Esophagus (tissue), 2 donors: ENCODE measurements at regions not wholly inside any gene's neighbourhood (a gene's known extent, or its start where the extent isn't known, plus 50 kb on each side); places are given as distances from the start of the nearest gene placed in this dataset.

Experiments
- H3K27ac ChIP-seq, 2 donors: one replicate each; pipeline ENCODE4 v1.5.1; 2013; ENCODE audit warnings: low read depth in 2 of 2, mild to moderate bottlenecking in 2 of 2, inconsistent platforms in 1 of 2, low read length in 1 of 2, moderate library complexity in 1 of 2
- H3K27me3 ChIP-seq, 2 donors: one replicate each; pipeline ENCODE4 v1.6.1; 2013; ENCODE audit warnings: low read length in 2 of 2, control low read depth in 1 of 2, mild to moderate bottlenecking in 1 of 2; ENCODE audit not compliant: insufficient read depth in 2 of 2, control insufficient read depth in 1 of 2
- H3K36me3 ChIP-seq, 2 donors: one replicate each; pipeline ENCODE4 v1.6.1; 2013; ENCODE audit warnings: low read length in 1 of 2; ENCODE audit not compliant: control insufficient read depth in 2 of 2, insufficient read depth in 2 of 2
- H3K4me1 ChIP-seq, 2 donors: one replicate each; pipeline ENCODE4 v1.6.1; 2013; ENCODE audit warnings: low read length in 1 of 2; ENCODE audit not compliant: control insufficient read depth in 2 of 2, insufficient read depth in 2 of 2
- H3K4me3 ChIP-seq, 2 donors: one replicate each; pipeline ENCODE4 v1.5.1; 2013; ENCODE audit warnings: low read length in 2 of 2, mild to moderate bottlenecking in 2 of 2, low read depth in 1 of 2, moderate library complexity in 1 of 2
- H3K9me3 ChIP-seq, 2 donors: one replicate each; pipeline ENCODE4 v1.6.1; 2013; ENCODE audit warnings: mild to moderate bottlenecking in 2 of 2, low read depth in 1 of 2, low read length in 1 of 2, moderate library complexity in 1 of 2; ENCODE audit not compliant: control insufficient read depth in 2 of 2, insufficient read depth in 1 of 2
- WGBS, 2 donors: extraction: QIAGEN DNeasy Blood & Tissue Kit; methylation state at CpG; one replicate each; pipeline ENCODE4 v1.1.7; 2013; 5-methylcytosine and 5-hydroxymethylcytosine counted together
- donor health status: healthy with polysubstance abuse.
- donor health status: Bipolar disorder and iron deficiency.

DNA sequence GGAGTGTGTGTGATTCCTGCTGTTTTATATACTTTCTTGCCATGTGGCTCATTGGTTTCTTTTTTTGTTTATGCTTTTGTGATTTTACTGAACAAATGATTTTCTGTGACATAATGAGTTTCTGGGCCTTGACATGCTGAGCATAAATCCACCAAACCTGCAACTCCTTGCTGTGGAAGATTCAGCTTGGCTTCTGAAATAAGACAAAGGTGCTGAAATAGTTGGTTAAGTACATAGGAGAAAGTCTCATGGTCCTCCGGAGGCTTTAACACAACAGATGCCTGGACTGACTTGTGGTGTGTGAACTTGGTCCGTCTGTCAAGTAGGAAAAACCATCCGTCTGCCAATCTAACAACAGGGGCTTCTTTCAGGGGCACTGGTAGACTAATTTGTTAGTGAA, 315.3 kb upstream of the CXCR4 start:
- H3K9me3 ChIP-seq, result no peaks in the 10 kb centered on the region
- no peaks in the 10 kb centered on the region for H3K4me1 ChIP-seq
- no peaks in the 10 kb centered on the region for H3K36me3 ChIP-seq
- no peak overlapping the region for H3K4me3 ChIP-seq
- H3K27ac ChIP-seq, result no peak overlapping the region
- 82 to 88% methylated on average over 3 of the region's 3 CpGs for WGBS, 2 donors
- H3K27me3 ChIP-seq, result no peaks in the 10 kb centered on the region

DNA sequence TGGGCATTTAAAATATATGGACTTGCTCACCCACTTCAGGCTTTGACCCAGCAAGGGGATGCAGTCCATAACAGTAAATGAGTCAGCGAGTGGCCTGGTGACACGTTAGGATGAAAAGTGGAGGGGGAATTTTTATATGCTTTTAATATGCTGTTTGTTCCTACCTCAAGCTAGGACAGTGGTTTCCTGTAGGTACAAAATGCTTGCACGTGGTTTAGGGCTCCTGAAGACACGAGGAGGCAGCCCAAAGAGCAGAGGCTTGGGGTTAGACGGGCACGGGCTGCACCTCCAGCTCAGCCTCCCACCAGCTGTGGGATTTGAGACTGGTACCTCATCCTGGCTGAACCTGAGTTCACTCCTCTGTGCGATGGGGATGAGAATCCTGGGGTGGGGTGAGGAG, 306.2 kb upstream of the CXCR4 start:
- 58 to 64% methylated on average over 7 of the region's 7 CpGs for WGBS, 2 donors
- no peak overlapping the region for H3K4me3 ChIP-seq

DNA sequence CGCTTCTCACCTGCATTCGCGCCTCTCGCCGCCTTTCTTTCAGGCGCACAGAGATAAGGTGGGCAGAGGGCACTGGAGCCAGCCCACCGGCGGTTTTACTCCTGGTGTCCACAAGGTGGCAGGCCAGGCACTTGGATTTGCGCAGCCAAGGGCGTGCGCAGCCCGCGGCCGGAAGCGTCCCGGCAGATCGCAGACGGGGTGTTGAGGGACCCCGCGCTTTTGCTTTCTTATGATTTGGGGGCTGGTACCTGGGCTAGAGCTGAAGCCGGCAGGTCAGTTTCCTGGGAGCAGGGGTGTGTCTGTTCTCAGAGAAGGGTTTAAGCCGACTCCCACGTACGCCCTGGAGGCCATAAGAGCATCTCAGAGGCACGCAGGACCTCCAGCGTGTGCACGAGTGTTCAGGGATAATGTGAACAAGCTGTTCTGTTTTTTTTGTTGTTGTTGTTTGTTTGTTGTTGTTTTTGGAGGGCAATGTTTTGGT, 305.6 kb upstream of the CXCR4 start:
- peak overlapping the region; percentile 34 to 47 for H3K4me3 ChIP-seq
- H3K27me3 ChIP-seq, result no peaks in the 10 kb centered on the region
- no peaks in the 10 kb centered on the region for H3K4me1 ChIP-seq
- H3K9me3 ChIP-seq, result no peaks in the 10 kb centered on the region
- H3K36me3 ChIP-seq, result no peaks in the 10 kb centered on the region
- H3K27ac ChIP-seq, result no peak overlapping the region
- 2% methylated on average over 27 of the region's 27 CpGs for WGBS, 2 donors

More for the DNA sequence above, 306.2 kb upstream of the CXCR4 start:
- Histone ChIP-seq H3K36me3 (no peaks in the 10 kb centered on the region), H3K27me3 (no peaks in the 10 kb centered on the region), H3K4me1 (no peaks in the 10 kb centered on the region), H3K27ac (no peak overlapping the region), H3K9me3 (no peaks in the 10 kb centered on the region)

DNA sequence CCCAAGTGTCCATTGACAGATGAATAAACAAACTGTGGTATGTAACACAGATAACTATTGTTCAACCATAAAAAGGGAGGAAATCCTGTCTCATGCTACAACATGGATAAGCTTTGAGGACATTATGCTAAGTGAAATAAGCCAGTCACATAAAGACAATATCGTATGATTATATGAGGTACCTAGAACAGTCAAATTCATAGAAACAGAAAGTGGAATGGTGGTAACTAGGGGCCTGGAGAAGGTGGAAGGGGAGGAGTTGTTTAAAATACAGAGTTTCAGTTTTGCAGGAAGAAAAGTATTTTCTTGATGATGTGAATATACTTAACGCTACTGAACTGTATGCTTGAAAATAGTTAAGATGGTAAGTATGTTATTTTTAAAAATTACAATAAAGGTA, 304.6 kb upstream of the CXCR4 start:
- WGBS, 2 donors, result 64 to 78% methylated on average over 2 of the region's 2 CpGs

DNA sequence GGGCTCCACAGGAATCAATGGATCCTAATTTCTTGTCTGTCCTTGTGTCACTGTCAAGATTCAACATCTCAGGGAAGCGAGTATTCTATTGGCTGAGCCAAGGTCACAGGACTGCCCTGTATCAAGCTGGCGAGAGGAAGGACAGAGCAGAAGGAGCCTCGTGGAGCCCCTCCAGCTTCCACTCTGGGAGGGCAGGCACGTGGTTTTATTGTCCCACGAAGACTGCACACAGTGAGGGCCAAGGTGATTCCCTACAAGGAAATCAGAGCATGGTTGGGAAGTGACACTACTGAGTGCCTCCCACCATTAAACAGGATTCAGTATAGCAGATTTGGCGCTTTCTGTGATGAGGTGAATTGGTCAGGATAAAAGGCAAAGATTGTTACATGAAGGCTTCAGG, 302.4 kb upstream of the CXCR4 start:
- H3K36me3 ChIP-seq, result no peaks in the 10 kb centered on the region
- H3K27me3 ChIP-seq, result no peaks in the 10 kb centered on the region
- WGBS, 2 donors, result 67 to 75% methylated on average over 6 of the region's 6 CpGs
- H3K27ac ChIP-seq, result no peak overlapping the region
- H3K4me3 ChIP-seq, result no peak overlapping the region
- H3K4me1 ChIP-seq, result no peaks in the 10 kb centered on the region
- no peaks in the 10 kb centered on the region for H3K9me3 ChIP-seq

More for the DNA sequence above, 304.6 kb upstream of the CXCR4 start:
- H3K27ac ChIP-seq, result no peak overlapping the region
- no peaks in the 10 kb centered on the region for H3K36me3 ChIP-seq
- H3K27me3 ChIP-seq, result no peaks in the 10 kb centered on the region
- H3K4me1 ChIP-seq, result no peaks in the 10 kb centered on the region
- H3K9me3 ChIP-seq, result no peaks in the 10 kb centered on the region
- H3K4me3 ChIP-seq, result no peak overlapping the region

DNA sequence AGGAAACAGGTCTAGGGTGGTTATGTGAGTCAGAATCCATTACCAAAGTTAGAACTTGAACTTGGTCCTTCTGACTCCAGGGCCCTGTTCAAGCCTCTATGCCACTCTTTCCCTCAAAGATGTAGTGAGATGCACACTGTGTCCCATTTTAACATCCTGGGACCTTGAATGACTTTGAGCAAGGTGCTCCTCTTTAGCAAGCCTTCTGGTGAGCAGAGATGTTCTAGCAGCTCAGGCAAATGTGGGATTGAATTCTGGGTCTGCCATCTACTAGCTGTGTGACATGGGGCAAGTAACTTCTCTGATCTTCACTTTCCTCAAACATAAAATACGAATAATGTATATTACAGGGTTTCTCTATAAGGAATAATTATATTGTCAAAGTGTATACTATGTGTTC, 294.0 kb upstream of the CXCR4 start:
- peaks cover 0 to 3% of the 10 kb centered on the region in 2 donors for H3K27me3 ChIP-seq
- WGBS, 2 donors, result 79 to 86% methylated on average over 1 of the region's 1 CpG
- no peaks in the 10 kb centered on the region for H3K9me3 ChIP-seq
- no peak overlapping the region for H3K27ac ChIP-seq
- no peak overlapping the region for H3K4me3 ChIP-seq
- H3K36me3 ChIP-seq, result no peaks in the 10 kb centered on the region
- H3K4me1 ChIP-seq, result peaks cover 3 to 6% of the 10 kb centered on the region in 2 donors

DNA sequence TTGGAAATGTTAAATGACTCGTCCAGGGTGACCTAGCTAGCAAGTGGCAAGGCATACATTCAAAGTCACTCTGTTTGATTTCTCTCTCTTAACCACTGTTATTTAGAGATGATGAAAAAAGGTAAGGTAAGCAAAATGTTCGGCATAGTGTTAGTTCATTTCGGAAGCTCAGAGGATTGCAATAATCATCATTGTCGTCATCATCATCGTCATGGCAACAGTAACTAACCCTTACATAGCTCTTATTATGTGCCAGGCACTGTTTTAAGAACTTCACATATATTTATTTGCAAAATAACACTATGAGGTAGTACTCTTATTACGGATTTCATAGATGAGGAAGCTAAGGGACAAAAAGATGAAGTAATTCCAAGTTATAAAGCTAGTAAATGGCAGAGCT, 292.7 kb upstream of the CXCR4 start:
- 88 to 90% methylated on average over 6 of the region's 6 CpGs for WGBS, 2 donors
- peaks cover 3 to 6% of the 10 kb centered on the region in 2 donors for H3K4me1 ChIP-seq

DNA sequence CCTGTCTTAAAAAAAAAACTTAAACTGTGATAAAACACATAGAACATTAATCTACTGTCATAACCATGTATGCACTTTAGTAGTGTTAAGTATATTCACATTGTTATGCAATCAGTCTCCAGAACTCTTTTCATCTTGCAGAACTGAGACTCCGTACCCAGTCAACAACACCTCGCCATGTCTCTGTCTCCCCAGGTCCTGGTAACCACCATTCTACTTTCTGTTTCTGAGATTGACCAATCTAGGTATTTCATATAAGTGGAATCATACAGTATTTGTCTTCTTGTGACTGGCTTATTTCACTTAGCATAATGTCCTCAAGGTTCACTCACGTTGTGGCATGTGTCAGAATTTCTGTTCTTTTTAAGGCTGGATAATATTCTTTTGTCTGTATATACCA, 290.8 kb upstream of the CXCR4 start:
- WGBS, 2 donors, result 56 to 68% methylated on average over 3 of the region's 3 CpGs
- Histone ChIP-seq H3K9me3 (no peaks in the 10 kb centered on the region), H3K36me3 (no peaks in the 10 kb centered on the region), H3K4me3 (no peak overlapping the region), H3K27me3 (no peaks in the 10 kb centered on the region), H3K27ac (no peak overlapping the region), H3K4me1 (peaks cover 3 to 6% of the 10 kb centered on the region in 2 donors)

More for the DNA sequence above, 292.7 kb upstream of the CXCR4 start:
- H3K27me3 ChIP-seq, result peaks cover 0 to 3% of the 10 kb centered on the region in 2 donors
- H3K27ac ChIP-seq, result no peak overlapping the region
- H3K36me3 ChIP-seq, result no peaks in the 10 kb centered on the region
- H3K4me3 ChIP-seq, result no peak overlapping the region
- no peaks in the 10 kb centered on the region for H3K9me3 ChIP-seq

DNA sequence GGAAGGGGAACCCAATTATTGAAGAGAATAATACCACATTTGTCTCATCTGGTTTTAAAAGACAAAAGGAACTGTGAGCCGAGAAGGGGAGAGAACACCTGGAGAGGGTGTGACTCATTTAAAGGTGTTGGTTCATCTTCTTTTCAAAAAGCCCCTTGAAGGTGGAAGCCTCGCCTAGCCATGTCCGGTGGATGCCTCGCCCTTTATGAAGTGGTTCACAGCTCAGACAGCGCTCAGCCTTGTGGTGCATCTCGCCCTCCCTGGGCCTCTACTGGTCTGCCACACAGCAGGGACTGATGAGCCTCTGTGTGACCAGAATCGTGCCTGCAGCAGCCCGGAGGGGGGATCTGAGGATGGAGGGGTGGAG, 290.0 kb upstream of the CXCR4 start:
- Histone ChIP-seq H3K4me3 (no peak overlapping the region), H3K36me3 (no peaks in the 10 kb centered on the region), H3K27me3 (no peaks in the 10 kb centered on the region), H3K4me1 (peaks cover 3 to 6% of the 10 kb centered on the region in 2 donors), H3K27ac (no peak overlapping the region), H3K9me3 (no peaks in the 10 kb centered on the region)
- WGBS, 2 donors, result 47 to 55% methylated on average over 8 of the region's 8 CpGs

DNA sequence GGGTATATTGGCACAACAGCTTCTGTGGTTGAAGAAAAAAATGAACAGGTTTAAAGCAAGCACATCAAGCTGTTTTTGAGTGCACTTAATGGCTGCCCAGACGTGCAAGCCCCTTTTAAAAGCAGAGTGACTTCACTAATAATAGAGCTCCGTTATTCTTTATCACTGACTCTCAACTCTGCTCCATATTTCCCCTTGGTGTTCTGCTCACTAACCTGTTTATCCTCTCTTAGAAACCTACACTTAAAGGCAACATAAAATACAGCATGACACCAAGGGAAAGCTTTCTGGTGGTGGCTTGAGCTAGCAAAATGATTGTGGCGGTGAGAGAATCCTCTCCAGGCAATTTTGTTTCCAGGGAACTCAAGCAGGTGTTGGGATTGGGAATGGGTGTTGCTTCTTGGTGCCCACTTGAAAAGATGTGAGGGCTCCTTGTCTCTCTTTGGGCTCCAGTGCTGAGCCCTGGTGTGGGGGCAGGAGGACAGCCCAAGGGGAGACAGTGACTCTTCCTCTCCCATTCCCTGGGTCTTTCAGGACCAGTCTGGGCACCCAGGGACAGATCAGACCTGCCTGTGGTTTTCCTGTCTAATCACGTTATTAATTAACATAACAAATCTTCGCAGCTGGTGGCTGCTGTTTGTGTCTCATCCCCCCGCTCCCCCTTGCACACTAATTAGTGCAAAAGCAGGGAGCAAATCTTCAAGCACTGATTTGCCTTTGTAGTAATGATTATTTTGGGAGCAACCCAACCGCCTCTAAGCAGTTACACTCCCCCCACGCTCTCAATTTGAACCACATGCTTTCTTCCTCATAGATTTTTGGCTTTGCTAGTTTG, 289.4 kb upstream of the CXCR4 start:
- no peaks in the 10 kb centered on the region for H3K9me3 ChIP-seq
- no peaks in the 10 kb centered on the region for H3K27me3 ChIP-seq
- WGBS, 2 donors, result 40 to 46% methylated on average over 8 of the region's 8 CpGs

More for the DNA sequence above, 289.4 kb upstream of the CXCR4 start:
- peaks cover 3 to 6% of the 10 kb centered on the region in 2 donors for H3K4me1 ChIP-seq
- H3K36me3 ChIP-seq, result no peaks in the 10 kb centered on the region
- H3K27ac ChIP-seq, result no peak overlapping the region
- H3K4me3 ChIP-seq, result no peak overlapping the region
